GM12872 (cell line): ENCODE measurements at regions not wholly inside any gene's neighbourhood (a gene's known extent, or its start where the extent isn't known, plus 50 kb on each side); places are given as distances from the start of the nearest gene placed in this dataset.

Experiments used
- CTCF ChIP-seq: IDR thresholded peaks from 3 replicates; pipeline ENCODE4 v1.5.1; 2011; ENCODE audit warnings: low read depth, mild to moderate bottlenecking, low read length, moderate library complexity; ENCODE audit not compliant: insufficient read depth

GRCh38 chr15:26232691-26233090 lies 369.6 kb upstream of the ATP10A start:
- no peak for TF ChIP-seq CTCF

- no peak for TF ChIP-seq CTCF
Measured at GRCh38 chr15:26231096-26231495, 368.0 kb upstream of the ATP10A start.

- TF ChIP-seq CTCF, result no peak
Measured at GRCh38 chr15:26224266-26224665, 361.1 kb upstream of the ATP10A start.

GRCh38 chr15:26223720-26224119 lies 360.6 kb upstream of the ATP10A start:
- TF ChIP-seq CTCF, result no peak

GRCh38 chr15:26222781-26223180 lies 359.7 kb upstream of the ATP10A start:
- TF ChIP-seq CTCF, result no peak

GRCh38 chr15:26214290-26214689 lies 351.2 kb upstream of the ATP10A start:
- no peak for TF ChIP-seq CTCF

GRCh38 chr15:26213427-26213826 lies 350.3 kb upstream of the ATP10A start:
- TF ChIP-seq CTCF, result no peak

GRCh38 chr15:26212109-26212508 lies 349.0 kb upstream of the ATP10A start:
- no peak for TF ChIP-seq CTCF
